ENCODE measurements at regions not wholly inside any gene's neighbourhood (a gene's known extent, or its start where the extent isn't known, plus 50 kb on each side); places are given as distances from the start of the nearest gene placed in this dataset.

- no peak for TF ChIP-seq CTCF (IDR thresholded peaks at IDR 0.05)
- no peak overlapping the region for H3K4me3 ChIP-seq
- no peak for DNase-seq (ENCODE audit: low spot score)
- no peak overlapping the region for H3K27ac ChIP-seq
These were observed 298.0 kb downstream of the TRIB2 start for GRCh38 chr2:13014783-13015182.

- TF ChIP-seq CTCF (IDR thresholded peaks at IDR 0.05), result no peak
- Histone ChIP-seq H3K27ac (no peak overlapping the region), H3K4me3 (no peak overlapping the region)
- DNase-seq (ENCODE audit: low spot score), result no peak
These were observed 299.0 kb downstream of the TRIB2 start for GRCh38 chr2:13015532-13016320.

GRCh38 chr2:13018490-13018889 lies 301.8 kb downstream of the TRIB2 start:
- TF ChIP-seq CTCF (IDR thresholded peaks at IDR 0.05), result no peak
- no peak overlapping the region for H3K27ac ChIP-seq
- no peak for DNase-seq (ENCODE audit: low spot score)
- H3K4me3 ChIP-seq, result no peak overlapping the region

- Histone ChIP-seq H3K27ac (no peak overlapping the region), H3K4me3 (no peak overlapping the region)
- TF ChIP-seq CTCF (IDR thresholded peaks at IDR 0.05), result no peak
- no peak for DNase-seq (ENCODE audit: low spot score)
These were observed 303.0 kb downstream of the TRIB2 start for GRCh38 chr2:13019781-13020180.

- no peak for DNase-seq (ENCODE audit: low spot score)
- TF ChIP-seq CTCF (IDR thresholded peaks at IDR 0.05), result no peak
- Histone ChIP-seq H3K27ac (no peak overlapping the region), H3K4me3 (no peak overlapping the region)
These were observed 303.7 kb downstream of the TRIB2 start for GRCh38 chr2:13020469-13020868.

- no peak for DNase-seq (ENCODE audit: low spot score)
These were observed 304.8 kb downstream of the TRIB2 start for GRCh38 chr2:13021470-13021957.

More at GRCh38 chr2:13021470-13021957, 304.8 kb downstream of the TRIB2 start:
- no peak overlapping the region for H3K4me3 ChIP-seq
- no peak for TF ChIP-seq CTCF (IDR thresholded peaks at IDR 0.05)
- H3K27ac ChIP-seq, result no peak overlapping the region

Measured in coronary artery (tissue), 2 donors.